ENCODE measurements at regions not wholly inside any gene's neighbourhood (a gene's known extent, or its start where the extent isn't known, plus 50 kb on each side); places are given as distances from the start of the nearest gene placed in this dataset.

- TF ChIP-seq TAF1 (IDR thresholded peaks at IDR 0.05; ENCODE audit: borderline replicate concordance, insufficient read depth, low read length) (no peak), POLR2AphosphoS5 (IDR thresholded peaks at IDR 0.05; ENCODE audit: low read depth, low read length) (no peak), FOXP2 (optimal IDR thresholded peaks at IDR 0.05; ENCODE audit: borderline replicate concordance, extremely low read depth, extremely low read length, insufficient read depth) (no peak)
Measured at GRCh38 chr5:101966476-101966875, 329.6 kb downstream of the SLCO4C1 start.
